Activated naive CD4-positive, alpha-beta T cell treated with anti-CD3 and anti-CD28 coated beads, Interleukin-2, amount 50 U/mL, for 16 hours (primary cell): ENCODE measurements at regions not wholly inside any gene's neighbourhood (a gene's known extent, or its start where the extent isn't known, plus 50 kb on each side); places are given as distances from the start of the nearest gene placed in this dataset.

Source experiments
- DNase-seq: peaks from one replicate; pipeline ENCODE4 v3.0.0-alpha.2; 2020

GRCh38 chr3:6124875-6125274, 736.0 kb upstream of the GRM7 start:
- no peak for DNase-seq

GRCh38 chr3:6125520-6125919, 735.4 kb upstream of the GRM7 start:
- no peak for DNase-seq

DNA sequence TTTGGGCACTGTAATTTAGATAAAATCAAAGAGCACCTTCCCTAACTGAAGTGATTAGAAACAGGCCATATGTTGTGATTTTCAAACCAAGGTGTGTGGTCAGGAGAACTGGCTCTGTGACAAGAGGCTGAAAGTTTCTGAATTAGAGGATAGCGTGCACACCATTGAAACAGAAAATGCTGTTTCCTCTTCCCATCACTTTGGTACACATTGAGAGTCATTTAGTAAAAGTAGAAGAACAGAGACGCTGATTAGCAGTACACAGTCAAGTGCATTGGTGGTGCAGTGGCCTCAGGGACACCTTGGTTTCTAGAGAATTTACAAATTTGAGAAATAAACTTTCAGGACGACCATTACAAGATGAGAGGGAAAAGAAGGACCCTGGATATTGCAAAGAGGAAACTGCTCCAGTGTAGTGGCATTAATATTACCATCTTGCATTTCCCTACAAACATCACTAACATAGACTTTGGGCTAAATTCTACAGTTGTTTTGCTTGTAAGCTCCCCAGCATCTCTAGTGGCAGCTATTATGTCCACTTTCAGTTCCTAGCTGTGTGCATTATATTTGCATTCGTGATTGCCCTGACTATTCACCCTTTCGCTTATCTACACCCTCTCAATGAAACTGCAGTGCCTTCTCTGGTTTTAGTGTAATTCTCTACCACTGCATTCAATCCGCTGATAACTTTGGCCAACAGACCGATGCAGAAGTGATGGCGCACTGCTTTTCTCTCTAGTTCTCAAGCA, 728.1 kb upstream of the GRM7 start:
- no peak for DNase-seq

GRCh38 chr3:6142707-6143106, 718.2 kb upstream of the GRM7 start:
- no peak for DNase-seq

GRCh38 chr3:6147883-6148282, 713.0 kb upstream of the GRM7 start:
- no peak for DNase-seq

DNA sequence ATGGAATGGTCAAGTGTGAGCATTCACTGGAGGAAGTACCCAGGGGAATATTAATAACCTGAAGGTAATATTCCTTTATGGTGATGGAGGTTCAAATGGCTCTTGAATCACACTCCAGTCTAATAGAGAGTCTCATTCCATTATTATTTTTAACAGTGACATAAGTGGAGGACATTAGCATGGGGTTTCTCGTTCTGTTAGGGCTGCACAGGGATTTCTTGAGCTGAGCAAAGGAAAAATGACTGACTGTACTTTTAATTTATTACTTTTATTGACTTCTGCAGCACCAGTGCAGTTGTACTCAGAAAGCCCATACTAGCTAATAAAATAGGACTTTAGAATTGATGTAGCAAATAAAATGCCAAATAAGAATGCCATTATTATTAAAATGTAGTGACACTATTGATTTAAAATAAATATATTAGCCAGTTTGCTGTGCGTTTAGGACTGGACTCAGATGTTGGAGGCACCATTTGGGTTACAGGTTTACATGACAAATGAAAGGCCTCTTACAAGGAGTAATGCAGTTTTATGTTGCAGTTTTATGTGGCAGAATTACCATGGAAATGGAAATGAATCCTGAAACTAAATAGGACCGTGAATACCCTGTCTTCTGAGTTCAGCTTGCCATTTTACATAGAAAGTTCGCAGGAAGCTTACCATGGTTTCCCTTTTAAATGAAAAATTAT, 705.1 kb upstream of the GRM7 start:
- DNase-seq, result no peak

DNA sequence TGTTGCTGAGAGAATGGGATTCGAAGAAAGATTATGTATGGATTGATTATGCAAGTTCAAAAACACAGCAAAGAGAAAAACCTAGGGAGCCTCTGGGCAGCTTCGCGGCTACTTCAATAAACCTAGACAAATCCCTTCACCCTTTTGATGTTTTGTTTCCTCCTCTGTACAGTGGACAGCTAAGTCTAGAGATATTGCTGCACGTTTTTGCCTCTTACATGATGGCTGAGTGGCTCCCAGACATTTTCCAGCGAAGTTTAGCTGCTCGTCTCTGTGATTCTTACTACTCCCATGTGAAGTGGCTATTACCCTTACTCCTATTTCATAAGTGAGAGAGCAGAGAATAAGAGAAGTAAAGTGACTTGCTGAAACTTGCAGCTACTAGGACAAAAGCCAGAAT, 695.0 kb upstream of the GRM7 start:
- no peak for DNase-seq

DNA sequence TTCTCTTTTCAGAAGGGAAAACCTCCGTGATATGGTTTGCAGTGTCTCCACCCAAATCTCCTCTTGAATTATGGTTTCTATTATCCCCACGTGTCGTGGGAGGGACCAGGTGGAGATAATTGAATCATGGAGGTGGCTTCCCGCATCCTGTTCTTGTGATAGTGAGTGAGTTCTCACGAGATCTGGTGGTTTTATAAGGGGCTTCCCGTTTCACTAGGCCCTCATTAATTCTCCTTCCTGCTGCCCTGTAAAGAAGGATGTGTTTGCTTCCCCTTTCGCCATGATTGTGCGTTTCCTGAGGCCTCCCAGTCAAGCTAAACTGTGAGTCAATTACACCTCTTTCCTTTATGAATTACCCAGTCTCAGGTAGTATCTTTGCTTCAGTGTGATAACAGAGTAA, 692.7 kb upstream of the GRM7 start:
- no peak for DNase-seq

- no peak for DNase-seq
Observed at GRCh38 chr3:6172871-6173642, 687.9 kb upstream of the GRM7 start.

DNA sequence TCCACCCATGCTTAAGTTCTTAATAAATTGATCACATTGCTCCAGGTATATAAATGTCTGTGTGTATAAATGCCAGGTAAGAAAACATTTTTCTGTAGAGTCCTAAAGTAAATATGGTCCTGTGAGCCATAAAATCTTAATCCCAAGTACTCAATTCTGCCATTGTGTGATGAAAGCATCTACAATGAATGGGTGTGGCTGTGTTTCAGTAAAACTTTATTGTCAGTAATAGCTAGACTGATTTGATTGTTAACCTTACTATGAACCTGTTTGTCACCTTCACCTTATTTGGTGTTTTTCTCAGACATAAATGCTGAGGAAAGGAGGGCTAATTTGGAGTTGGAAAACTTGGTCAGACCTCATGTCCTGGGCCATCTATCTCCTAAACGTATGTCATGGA, 683.5 kb upstream of the GRM7 start:
- no peak for DNase-seq

DNA sequence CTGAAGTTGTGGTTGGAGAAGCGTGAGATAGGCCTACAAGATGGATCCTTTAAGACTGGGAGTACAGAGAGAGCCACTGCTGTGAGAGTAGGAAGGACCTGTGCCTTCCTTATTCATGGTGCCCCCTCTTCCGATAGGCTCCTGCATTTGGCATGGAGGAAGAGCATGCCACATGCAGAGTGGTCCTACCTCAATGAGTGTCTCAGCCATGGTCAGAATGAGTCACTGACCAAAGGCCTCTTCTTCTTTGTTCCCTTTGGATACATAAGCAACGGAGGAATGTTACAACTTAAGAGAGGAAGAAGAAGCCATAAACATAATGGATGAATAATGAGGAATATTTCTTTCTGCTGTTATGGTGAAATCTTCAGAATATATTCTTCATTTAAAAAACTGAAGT, 681.2 kb upstream of the GRM7 start:
- no peak for DNase-seq

DNA sequence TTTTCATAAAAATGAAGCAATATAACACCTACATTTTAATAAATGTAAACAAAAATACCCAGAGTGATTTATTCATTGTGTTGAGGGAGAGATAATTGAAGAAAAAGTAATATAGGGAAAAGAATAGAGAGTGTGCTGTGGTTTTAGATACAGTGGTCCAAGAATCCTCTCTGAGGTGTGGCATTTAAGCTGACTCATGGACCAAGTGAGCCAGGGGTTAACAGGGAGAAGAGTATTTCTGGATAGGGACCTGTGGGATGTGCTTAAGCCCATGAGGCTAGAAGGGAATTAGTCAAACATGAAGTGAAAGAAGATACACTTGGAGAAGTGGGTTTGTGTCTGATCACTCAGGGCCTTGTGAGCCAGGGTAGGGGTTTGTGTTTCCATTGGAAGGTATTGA, 680.7 kb upstream of the GRM7 start:
- DNase-seq, result no peak

DNA sequence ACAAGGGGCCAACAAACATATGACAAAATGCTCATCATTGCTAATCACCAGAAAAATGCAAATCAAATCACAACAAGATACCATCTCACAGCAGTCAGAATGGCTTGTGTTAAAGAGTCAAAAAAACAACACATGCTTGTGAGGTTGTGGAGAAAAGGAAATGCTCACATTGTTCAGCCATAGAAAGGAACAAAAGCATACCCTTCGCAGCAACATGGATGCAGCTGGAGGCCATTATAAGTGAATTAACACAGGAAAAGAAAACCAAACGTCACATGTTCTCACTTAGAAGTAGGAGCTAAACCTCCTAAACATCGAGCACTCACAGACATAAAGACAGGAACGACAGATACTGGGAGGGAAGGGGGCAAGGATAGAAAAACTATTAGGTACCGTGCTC, 678.4 kb upstream of the GRM7 start:
- no peak for DNase-seq

- DNase-seq, result no peak
Observed at GRCh38 chr3:6182909-6183308, 678.0 kb upstream of the GRM7 start.

- DNase-seq, result no peak
Observed at GRCh38 chr3:6189384-6189783, 671.5 kb upstream of the GRM7 start.

GRCh38 chr3:6204891-6205290, 656.0 kb upstream of the GRM7 start:
- no peak for DNase-seq

DNA sequence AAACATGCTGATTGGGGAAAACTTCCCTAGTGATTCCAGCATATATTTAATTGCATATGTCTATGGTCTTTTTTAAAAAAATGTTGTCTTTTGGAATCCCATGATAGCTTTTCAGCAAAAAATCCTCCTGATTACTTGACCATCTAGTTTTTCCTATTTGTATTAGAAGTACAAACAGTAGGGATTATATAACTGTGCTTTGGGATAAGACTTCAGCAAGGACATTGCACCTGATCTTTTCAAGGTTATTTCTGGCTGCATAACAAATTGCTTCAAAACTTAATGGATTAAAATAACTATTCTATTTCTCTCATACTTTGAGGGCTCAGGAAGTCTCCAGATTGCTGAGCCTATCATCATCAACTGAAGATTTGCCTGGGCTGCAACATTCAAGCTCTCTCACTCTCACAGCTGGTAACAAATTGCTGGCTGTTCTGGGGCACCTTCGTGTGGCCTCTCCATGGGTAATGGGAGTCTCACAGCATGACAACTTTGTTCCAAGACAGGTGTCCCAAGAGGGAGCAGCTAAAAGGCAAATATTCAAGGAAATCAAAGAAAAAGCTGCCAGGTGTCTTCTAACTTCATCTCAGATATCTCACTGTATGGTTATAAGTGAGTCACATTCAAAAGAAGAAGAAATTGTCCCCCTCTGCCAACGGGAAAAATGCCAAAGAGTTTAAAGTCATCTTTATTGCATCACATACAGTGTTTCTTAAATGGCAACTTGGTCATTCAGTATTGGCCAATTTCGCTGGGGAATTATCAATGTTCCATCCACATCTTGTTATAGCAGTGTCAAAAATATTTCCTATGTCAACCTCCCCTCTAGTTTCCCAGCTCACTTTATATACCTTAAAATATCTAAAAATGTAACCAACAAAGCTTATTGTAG, 644.5 kb upstream of the GRM7 start:
- DNase-seq, result no peak

GRCh38 chr3:6220447-6220846, 640.5 kb upstream of the GRM7 start:
- no peak for DNase-seq

- DNase-seq, result no peak
Observed at GRCh38 chr3:6222069-6222468, 638.8 kb upstream of the GRM7 start.

DNA sequence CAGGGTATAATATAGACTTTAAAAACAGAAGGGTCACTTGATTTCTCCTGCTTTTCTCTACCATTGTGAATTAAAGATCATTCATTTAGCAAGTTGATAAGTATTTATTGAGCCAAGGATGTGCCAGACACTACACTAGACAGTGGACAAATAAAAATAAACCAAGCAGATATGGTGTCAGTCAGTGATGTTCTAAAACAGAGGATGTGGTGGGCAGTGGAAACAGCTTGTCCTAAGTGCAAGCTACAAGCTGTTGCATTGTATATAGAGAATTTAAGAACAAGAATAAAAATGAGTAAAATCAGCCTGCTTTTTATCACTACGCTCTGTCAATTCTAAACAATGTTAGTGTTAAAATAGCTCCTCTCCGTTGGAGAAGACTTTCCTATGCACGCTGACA, 637.3 kb upstream of the GRM7 start:
- DNase-seq, result no peak

- DNase-seq, result no peak
Observed at GRCh38 chr3:6228958-6229683, 631.8 kb upstream of the GRM7 start.

GRCh38 chr3:6229778-6230410, 631.0 kb upstream of the GRM7 start:
- no peak for DNase-seq
